WTC11 (cell line): ENCODE measurements at regions not wholly inside any gene's neighbourhood (a gene's known extent, or its start where the extent isn't known, plus 50 kb on each side); places are given as distances from the start of the nearest gene placed in this dataset.

Source experiments
- ATAC-seq: fragments of 200-7000 bp; cut with Tn5 transposase; 2 replicates; pipeline ENCODE4 v1.10.0; 2021; ENCODE audit warnings: mild to moderate bottlenecking, moderate library complexity
- CTCF ChIA-PET: fragments of 300-600 bp; sonication (Branson Sonifier 250); formaldehyde crosslinking; loops from one replicate; lab custom pipeline; 2021; ENCODE audit warnings: antibody characterized with exemption; lab: Charles Lee
- POLR2A ChIA-PET: fragments of 350-600 bp; sonication (Branson Sonifier 250); formaldehyde crosslinking; loops from one replicate; lab custom pipeline; 2021; ENCODE audit warnings: antibody characterized with exemption; lab: Charles Lee
- DNase-seq: peaks from one replicate; pipeline ENCODE4 v3.0.0; 2021; ENCODE audit warnings: low spot score
- H3K27ac Mint-ChIP-seq: 2 replicates; pipeline ENCODE4 v1.8.0; 2021; ENCODE audit warnings: mixed read lengths
- H3K27me3 Mint-ChIP-seq: 2 replicates; pipeline ENCODE4 v1.8.0; 2021; ENCODE audit warnings: low read depth, mild to moderate bottlenecking, moderate library complexity, mixed read lengths
- H3K36me3 Mint-ChIP-seq: 2 replicates; pipeline ENCODE4 v1.8.0; 2021; ENCODE audit warnings: mixed read lengths
- H3K4me1 Mint-ChIP-seq: 2 replicates; pipeline ENCODE4 v1.8.0; 2022; ENCODE audit warnings: mixed read lengths
- H3K4me3 Mint-ChIP-seq: 2 replicates; pipeline ENCODE4 v1.8.0; 2021; ENCODE audit warnings: mild to moderate bottlenecking, moderate library complexity, mixed read lengths
- H3K9me3 Mint-ChIP-seq: 2 replicates; pipeline ENCODE4 v1.8.0; 2021; ENCODE audit warnings: mixed read lengths
- ATF1 ChIP-seq: sonication (generic); formaldehyde crosslinking; IDR thresholded peaks from 2 replicates; pipeline ENCODE4 v1.8.1; 2023; ENCODE audit warnings: mild to moderate bottlenecking, moderate library complexity, missing genetic modification reagents
- CBFB ChIP-seq: sonication (generic); formaldehyde crosslinking; IDR thresholded peaks from 2 replicates; pipeline ENCODE4 v1.8.1; 2022; ENCODE audit warnings: mild to moderate bottlenecking, low read depth, missing genetic modification reagents
- CREM ChIP-seq: sonication (generic); formaldehyde crosslinking; IDR thresholded peaks from 2 replicates; pipeline ENCODE4 v1.8.1; 2022; ENCODE audit warnings: mild to moderate bottlenecking, missing genetic modification reagents, moderate library complexity
- ESRRA ChIP-seq: sonication (generic); formaldehyde crosslinking; IDR thresholded peaks from 2 replicates; pipeline ENCODE4 v1.8.1; 2022; ENCODE audit warnings: mild to moderate bottlenecking, missing genetic modification reagents, borderline replicate concordance
- FOXK1 ChIP-seq: sonication (generic); formaldehyde crosslinking; IDR thresholded peaks from 2 replicates; pipeline ENCODE4 v1.8.0; 2022; ENCODE audit warnings: mild to moderate bottlenecking, moderate library complexity, missing genetic modification reagents
- GTF2I ChIP-seq: fragments of 250-450 bp; sonication (Bioruptor Pico); conservative IDR thresholded peaks from 2 replicates; pipeline ENCODE4 v1.4.0; 2021; ENCODE audit warnings: mild to moderate bottlenecking
- MXD4 ChIP-seq: fragments of 250-450 bp; sonication (Bioruptor Pico); IDR thresholded peaks from 2 replicates; pipeline ENCODE4 v1.8.0; 2021; ENCODE audit warnings: mild to moderate bottlenecking, moderate library complexity, borderline replicate concordance
- NR2C2 ChIP-seq: sonication (generic); formaldehyde crosslinking; IDR thresholded peaks from 2 replicates; pipeline ENCODE4 v1.8.0; 2022; ENCODE audit warnings: mild to moderate bottlenecking, missing genetic modification reagents
- RORB ChIP-seq: fragments of 250-450 bp; sonication (Bioruptor Pico); IDR thresholded peaks from 2 replicates; pipeline ENCODE4 v1.9.0; 2021; ENCODE audit warnings: mild to moderate bottlenecking
- SMAD4 ChIP-seq: sonication (generic); formaldehyde crosslinking; IDR thresholded peaks from 2 replicates; pipeline ENCODE4 v1.8.0; 2022; ENCODE audit warnings: mild to moderate bottlenecking, missing genetic modification reagents
- SP1 ChIP-seq: sonication (generic); formaldehyde crosslinking; conservative IDR thresholded peaks from 2 replicates; pipeline ENCODE4 v1.8.1; 2022; ENCODE audit warnings: missing genetic modification reagents
- ZNF138 ChIP-seq: sonication (generic); formaldehyde crosslinking; conservative IDR thresholded peaks from 2 replicates; pipeline ENCODE4 v1.8.1; 2022; ENCODE audit warnings: mild to moderate bottlenecking, moderate library complexity, missing genetic modification reagents
- ZNF263 ChIP-seq: sonication (generic); formaldehyde crosslinking; IDR thresholded peaks from 2 replicates; pipeline ENCODE4 v1.8.1; 2022; ENCODE audit warnings: low read depth, mild to moderate bottlenecking, moderate library complexity, missing genetic modification reagents
- TF ChIP-seq, protein P1 (sequence below): sonication (generic); formaldehyde crosslinking; IDR thresholded peaks from 2 replicates; pipeline ENCODE4 v1.8.1; 2023; ENCODE audit warnings: mild to moderate bottlenecking, missing genetic modification reagents
- TF ChIP-seq, protein P2 (sequence below): sonication (generic); formaldehyde crosslinking; IDR thresholded peaks from 2 replicates; pipeline ENCODE4 v1.8.1; 2023; ENCODE audit warnings: mild to moderate bottlenecking, missing genetic modification reagents, borderline replicate concordance
- TF ChIP-seq, protein P3 (sequence below): sonication (generic); formaldehyde crosslinking; IDR thresholded peaks from 2 replicates; pipeline ENCODE4 v1.8.1; 2023; ENCODE audit warnings: mild to moderate bottlenecking, missing genetic modification reagents, moderate library complexity
- TF ChIP-seq, protein P4 (sequence below): sonication (generic); formaldehyde crosslinking; IDR thresholded peaks from 2 replicates; pipeline ENCODE4 v1.8.1; 2022; ENCODE audit warnings: mild to moderate bottlenecking, missing genetic modification reagents, moderate library complexity, borderline replicate concordance
- TF ChIP-seq, protein P5 (sequence below): fragments of 250-450 bp; sonication (Bioruptor Pico); IDR thresholded peaks from 2 replicates; pipeline ENCODE4 v1.9.0; 2021; ENCODE audit warnings: mild to moderate bottlenecking, borderline replicate concordance

DNA sequence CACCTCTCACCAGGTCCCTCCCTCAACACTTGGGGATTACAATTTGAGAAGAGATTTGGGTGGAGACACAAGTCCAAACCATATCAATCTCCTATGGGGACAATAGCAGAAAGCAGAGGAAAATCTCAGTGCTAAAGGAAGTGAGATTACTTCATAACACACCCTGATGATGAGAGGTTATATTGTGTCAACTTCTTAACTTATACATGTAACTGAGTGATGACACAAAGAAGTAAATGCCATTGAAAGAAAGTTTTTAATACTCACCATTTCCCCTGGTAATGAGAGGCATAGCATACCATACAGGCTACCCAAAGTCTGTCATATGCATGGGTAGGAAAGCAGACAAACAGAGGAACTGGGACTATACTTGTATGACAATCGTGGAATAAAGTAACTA is 137.2 kb downstream of the MMUT start:
- Mint-ChIP-seq H3K4me3 (no peak overlapping the region), H3K27me3 (no peaks in the 10 kb centered on the region), H3K4me1 (peaks cover 17% of the 10 kb centered on the region), H3K9me3 (peaks cover 20% of the 10 kb centered on the region), H3K27ac (no peak overlapping the region), H3K36me3 (peaks cover 3% of the 10 kb centered on the region; the same call in 1 of the 2 replicates)
- ATAC-seq (no peak), DNase-seq (no peak)
- POLR2A ChIA-PET = no interaction called here
- no peak for TF ChIP-seq ZNF138
- TF ChIP-seq ATF1 = no peak
- TF ChIP-seq, protein P1, sequence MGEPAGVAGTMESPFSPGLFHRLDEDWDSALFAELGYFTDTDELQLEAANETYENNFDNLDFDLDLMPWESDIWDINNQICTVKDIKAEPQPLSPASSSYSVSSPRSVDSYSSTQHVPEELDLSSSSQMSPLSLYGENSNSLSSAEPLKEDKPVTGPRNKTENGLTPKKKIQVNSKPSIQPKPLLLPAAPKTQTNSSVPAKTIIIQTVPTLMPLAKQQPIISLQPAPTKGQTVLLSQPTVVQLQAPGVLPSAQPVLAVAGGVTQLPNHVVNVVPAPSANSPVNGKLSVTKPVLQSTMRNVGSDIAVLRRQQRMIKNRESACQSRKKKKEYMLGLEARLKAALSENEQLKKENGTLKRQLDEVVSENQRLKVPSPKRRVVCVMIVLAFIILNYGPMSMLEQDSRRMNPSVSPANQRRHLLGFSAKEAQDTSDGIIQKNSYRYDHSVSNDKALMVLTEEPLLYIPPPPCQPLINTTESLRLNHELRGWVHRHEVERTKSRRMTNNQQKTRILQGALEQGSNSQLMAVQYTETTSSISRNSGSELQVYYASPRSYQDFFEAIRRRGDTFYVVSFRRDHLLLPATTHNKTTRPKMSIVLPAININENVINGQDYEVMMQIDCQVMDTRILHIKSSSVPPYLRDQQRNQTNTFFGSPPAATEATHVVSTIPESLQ = no peak
- CTCF ChIA-PET = no interaction called here

DNA sequence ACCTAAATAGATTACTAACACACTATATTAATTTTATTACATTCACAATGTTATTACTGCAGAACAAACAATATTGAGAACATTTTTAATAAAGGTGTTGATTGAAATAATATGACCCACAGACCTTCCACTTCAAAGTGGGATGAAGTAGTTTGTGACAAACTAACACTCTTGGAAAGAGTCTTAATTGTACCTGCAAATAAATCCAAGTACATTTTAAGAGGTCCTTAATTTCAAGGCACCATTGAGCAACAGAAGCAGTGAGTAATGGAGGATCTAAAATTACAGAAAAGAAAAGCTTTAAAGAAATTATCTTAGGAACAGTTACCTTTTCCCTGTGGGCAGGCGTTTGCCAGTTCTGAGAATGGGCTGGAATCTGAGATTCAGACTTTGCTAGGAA is 140.2 kb downstream of the MMUT start:
- TF ChIP-seq MXD4 (CRISPR knock-in tag) (no peak), CBFB (no peak), CREM (CRISPR knock-in tag) (no peak), GTF2I (no peak), SP1 (CRISPR knock-in tag) (no peak), RORB (CRISPR knock-in tag) (no peak)
- TF ChIP-seq, protein P2, sequence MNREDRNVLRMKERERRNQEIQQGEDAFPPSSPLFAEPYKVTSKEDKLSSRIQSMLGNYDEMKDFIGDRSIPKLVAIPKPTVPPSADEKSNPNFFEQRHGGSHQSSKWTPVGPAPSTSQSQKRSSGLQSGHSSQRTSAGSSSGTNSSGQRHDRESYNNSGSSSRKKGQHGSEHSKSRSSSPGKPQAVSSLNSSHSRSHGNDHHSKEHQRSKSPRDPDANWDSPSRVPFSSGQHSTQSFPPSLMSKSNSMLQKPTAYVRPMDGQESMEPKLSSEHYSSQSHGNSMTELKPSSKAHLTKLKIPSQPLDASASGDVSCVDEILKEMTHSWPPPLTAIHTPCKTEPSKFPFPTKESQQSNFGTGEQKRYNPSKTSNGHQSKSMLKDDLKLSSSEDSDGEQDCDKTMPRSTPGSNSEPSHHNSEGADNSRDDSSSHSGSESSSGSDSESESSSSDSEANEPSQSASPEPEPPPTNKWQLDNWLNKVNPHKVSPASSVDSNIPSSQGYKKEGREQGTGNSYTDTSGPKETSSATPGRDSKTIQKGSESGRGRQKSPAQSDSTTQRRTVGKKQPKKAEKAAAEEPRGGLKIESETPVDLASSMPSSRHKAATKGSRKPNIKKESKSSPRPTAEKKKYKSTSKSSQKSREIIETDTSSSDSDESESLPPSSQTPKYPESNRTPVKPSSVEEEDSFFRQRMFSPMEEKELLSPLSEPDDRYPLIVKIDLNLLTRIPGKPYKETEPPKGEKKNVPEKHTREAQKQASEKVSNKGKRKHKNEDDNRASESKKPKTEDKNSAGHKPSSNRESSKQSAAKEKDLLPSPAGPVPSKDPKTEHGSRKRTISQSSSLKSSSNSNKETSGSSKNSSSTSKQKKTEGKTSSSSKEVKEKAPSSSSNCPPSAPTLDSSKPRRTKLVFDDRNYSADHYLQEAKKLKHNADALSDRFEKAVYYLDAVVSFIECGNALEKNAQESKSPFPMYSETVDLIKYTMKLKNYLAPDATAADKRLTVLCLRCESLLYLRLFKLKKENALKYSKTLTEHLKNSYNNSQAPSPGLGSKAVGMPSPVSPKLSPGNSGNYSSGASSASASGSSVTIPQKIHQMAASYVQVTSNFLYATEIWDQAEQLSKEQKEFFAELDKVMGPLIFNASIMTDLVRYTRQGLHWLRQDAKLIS (CRISPR knock-in tag) = no peak
- POLR2A ChIA-PET = no interaction called here
- H3K36me3 Mint-ChIP-seq = peaks cover 3% of the 10 kb centered on the region; the same call in 1 of the 2 replicates

DNA sequence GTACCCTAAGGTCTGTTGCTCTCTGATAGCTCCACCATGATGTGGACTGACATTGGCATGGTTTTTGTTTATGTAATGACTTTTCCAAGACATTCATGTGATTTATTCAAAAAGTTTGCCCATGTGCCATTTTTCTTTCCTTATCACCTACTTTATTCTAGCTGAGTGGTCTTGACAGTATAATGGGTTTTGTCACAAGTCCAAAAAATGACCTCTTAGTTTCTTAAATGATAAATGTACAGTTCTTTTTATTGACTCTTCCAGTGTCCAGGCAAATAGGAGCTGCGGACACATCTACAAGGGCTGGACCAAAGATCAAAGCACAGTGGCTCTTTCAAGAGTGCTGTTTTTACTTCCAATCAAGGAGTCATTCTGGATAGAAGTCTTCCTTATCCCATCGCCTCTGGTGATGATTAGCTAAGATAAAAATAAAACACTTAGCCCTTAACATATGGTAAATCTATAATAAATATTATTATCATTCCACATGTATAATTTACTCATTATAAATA is 141.4 kb downstream of the MMUT start:
- no peaks in the 10 kb centered on the region for H3K27me3 Mint-ChIP-seq
- ATAC-seq (no peak), DNase-seq (no peak)
- H3K4me1 Mint-ChIP-seq = peaks cover 9% of the 10 kb centered on the region
- no peak overlapping the region for H3K27ac Mint-ChIP-seq
- peaks cover 33% of the 10 kb centered on the region for H3K9me3 Mint-ChIP-seq
- peaks cover 13% of the 10 kb centered on the region for H3K36me3 Mint-ChIP-seq
- ChIA-PET POLR2A (no interaction called here), CTCF (no interaction called here)
- no peak overlapping the region for H3K4me3 Mint-ChIP-seq
- TF ChIP-seq, protein P3, sequence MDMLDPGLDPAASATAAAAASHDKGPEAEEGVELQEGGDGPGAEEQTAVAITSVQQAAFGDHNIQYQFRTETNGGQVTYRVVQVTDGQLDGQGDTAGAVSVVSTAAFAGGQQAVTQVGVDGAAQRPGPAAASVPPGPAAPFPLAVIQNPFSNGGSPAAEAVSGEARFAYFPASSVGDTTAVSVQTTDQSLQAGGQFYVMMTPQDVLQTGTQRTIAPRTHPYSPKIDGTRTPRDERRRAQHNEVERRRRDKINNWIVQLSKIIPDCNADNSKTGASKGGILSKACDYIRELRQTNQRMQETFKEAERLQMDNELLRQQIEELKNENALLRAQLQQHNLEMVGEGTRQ (CRISPR knock-in tag) = no peak
- TF ChIP-seq, protein P1 = no peak
- no peak for TF ChIP-seq GTF2I
- no peak for TF ChIP-seq NR2C2 (CRISPR knock-in tag)
- no peak for TF ChIP-seq ZNF263 (CRISPR knock-in tag)
- TF ChIP-seq, protein P4, sequence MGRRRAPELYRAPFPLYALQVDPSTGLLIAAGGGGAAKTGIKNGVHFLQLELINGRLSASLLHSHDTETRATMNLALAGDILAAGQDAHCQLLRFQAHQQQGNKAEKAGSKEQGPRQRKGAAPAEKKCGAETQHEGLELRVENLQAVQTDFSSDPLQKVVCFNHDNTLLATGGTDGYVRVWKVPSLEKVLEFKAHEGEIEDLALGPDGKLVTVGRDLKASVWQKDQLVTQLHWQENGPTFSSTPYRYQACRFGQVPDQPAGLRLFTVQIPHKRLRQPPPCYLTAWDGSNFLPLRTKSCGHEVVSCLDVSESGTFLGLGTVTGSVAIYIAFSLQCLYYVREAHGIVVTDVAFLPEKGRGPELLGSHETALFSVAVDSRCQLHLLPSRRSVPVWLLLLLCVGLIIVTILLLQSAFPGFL (CRISPR knock-in tag) = no peak
- no peak for TF ChIP-seq ESRRA (CRISPR knock-in tag)
- no peak for TF ChIP-seq FOXK1
- no peak for TF ChIP-seq SMAD4 (CRISPR knock-in tag)
- TF ChIP-seq, protein P5, sequence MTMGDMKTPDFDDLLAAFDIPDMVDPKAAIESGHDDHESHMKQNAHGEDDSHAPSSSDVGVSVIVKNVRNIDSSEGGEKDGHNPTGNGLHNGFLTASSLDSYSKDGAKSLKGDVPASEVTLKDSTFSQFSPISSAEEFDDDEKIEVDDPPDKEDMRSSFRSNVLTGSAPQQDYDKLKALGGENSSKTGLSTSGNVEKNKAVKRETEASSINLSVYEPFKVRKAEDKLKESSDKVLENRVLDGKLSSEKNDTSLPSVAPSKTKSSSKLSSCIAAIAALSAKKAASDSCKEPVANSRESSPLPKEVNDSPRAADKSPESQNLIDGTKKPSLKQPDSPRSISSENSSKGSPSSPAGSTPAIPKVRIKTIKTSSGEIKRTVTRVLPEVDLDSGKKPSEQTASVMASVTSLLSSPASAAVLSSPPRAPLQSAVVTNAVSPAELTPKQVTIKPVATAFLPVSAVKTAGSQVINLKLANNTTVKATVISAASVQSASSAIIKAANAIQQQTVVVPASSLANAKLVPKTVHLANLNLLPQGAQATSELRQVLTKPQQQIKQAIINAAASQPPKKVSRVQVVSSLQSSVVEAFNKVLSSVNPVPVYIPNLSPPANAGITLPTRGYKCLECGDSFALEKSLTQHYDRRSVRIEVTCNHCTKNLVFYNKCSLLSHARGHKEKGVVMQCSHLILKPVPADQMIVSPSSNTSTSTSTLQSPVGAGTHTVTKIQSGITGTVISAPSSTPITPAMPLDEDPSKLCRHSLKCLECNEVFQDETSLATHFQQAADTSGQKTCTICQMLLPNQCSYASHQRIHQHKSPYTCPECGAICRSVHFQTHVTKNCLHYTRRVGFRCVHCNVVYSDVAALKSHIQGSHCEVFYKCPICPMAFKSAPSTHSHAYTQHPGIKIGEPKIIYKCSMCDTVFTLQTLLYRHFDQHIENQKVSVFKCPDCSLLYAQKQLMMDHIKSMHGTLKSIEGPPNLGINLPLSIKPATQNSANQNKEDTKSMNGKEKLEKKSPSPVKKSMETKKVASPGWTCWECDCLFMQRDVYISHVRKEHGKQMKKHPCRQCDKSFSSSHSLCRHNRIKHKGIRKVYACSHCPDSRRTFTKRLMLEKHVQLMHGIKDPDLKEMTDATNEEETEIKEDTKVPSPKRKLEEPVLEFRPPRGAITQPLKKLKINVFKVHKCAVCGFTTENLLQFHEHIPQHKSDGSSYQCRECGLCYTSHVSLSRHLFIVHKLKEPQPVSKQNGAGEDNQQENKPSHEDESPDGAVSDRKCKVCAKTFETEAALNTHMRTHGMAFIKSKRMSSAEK (CRISPR knock-in tag) = no peak

More for the DNA sequence above, 140.2 kb downstream of the MMUT start:
- DNase-seq (no peak), ATAC-seq (no peak)
- Mint-ChIP-seq H3K27me3 (no peaks in the 10 kb centered on the region), H3K9me3 (peaks cover 21% of the 10 kb centered on the region), H3K4me3 (no peak overlapping the region), H3K4me1 (peaks cover 9% of the 10 kb centered on the region), H3K27ac (no peak overlapping the region)
- CTCF ChIA-PET = no interaction called here
